H9 (cell line): ENCODE measurements at regions not wholly inside any gene's neighbourhood (a gene's known extent, or its start where the extent isn't known, plus 50 kb on each side); places are given as distances from the start of the nearest gene placed in this dataset.

ENCODE experiments used
- DNase-seq: peaks from one replicate; pipeline ENCODE4 v3.0.0-alpha.2; 2017
- H2AFZ ChIP-seq: one replicate; pipeline ENCODE4 v1.6.1; 2013; ENCODE audit warnings: mild to moderate bottlenecking, low read length, control low read depth, moderate library complexity
- H2AK5ac ChIP-seq: 2 replicates; pipeline ENCODE4 v1.6.1; 2013; ENCODE audit warnings: low read length, control low read depth, mixed read lengths; ENCODE audit not compliant: insufficient read length
- H2BK120ac ChIP-seq: one replicate; pipeline ENCODE4 v1.6.1; 2013; ENCODE audit warnings: low read depth, mild to moderate bottlenecking, low read length, control low read depth, inconsistent platforms; ENCODE audit not compliant: poor library complexity, severe bottlenecking
- H2BK12ac ChIP-seq: 2 replicates; pipeline ENCODE4 v1.6.1; 2013; ENCODE audit warnings: low read length, control low read depth, mixed read lengths, low read depth; ENCODE audit not compliant: insufficient read length
- H2BK15ac ChIP-seq: 2 replicates; pipeline ENCODE4 v1.6.1; 2013; ENCODE audit warnings: low read depth, low read length, control low read depth
- H2BK20ac ChIP-seq: one replicate; pipeline ENCODE4 v1.6.1; 2013; ENCODE audit warnings: low read depth, mild to moderate bottlenecking, low read length, control low read depth, inconsistent platforms; ENCODE audit not compliant: poor library complexity, severe bottlenecking
- H2BK5ac ChIP-seq: 2 replicates; pipeline ENCODE4 v1.6.1; 2013; ENCODE audit warnings: low read length, control low read depth, mixed read lengths; ENCODE audit not compliant: insufficient read length
- H3K14ac ChIP-seq: 2 replicates; pipeline ENCODE4 v1.6.1; 2013; ENCODE audit warnings: low read length, control low read depth; ENCODE audit not compliant: insufficient read depth
- H3K18ac ChIP-seq: 2 replicates; pipeline ENCODE4 v1.6.1; 2013; ENCODE audit warnings: low read depth, mild to moderate bottlenecking, mixed read lengths, low read length, control low read depth; ENCODE audit not compliant: insufficient read length
- H3K23ac ChIP-seq: 2 replicates; pipeline ENCODE4 v1.6.1; 2013; ENCODE audit warnings: low read length, control low read depth, mixed read lengths, low read depth; ENCODE audit not compliant: insufficient read length
- H3K23me2 ChIP-seq: 2 replicates; pipeline ENCODE4 v1.6.1; 2013; ENCODE audit warnings: low read depth, mild to moderate bottlenecking, mixed read lengths, low read length, control low read depth; ENCODE audit not compliant: insufficient read length, poor library complexity, severe bottlenecking
- H3K27ac ChIP-seq: 2 replicates; pipeline ENCODE4 v1.5.1; 2013; ENCODE audit warnings: low read length, control low read depth, mixed read lengths, low read depth; ENCODE audit not compliant: insufficient read length
- H3K27me3 ChIP-seq: 2 replicates; pipeline ENCODE4 v1.6.1; 2013; ENCODE audit warnings: low read length, control low read depth, inconsistent platforms; ENCODE audit not compliant: insufficient read depth
- H3K4ac ChIP-seq: 2 replicates; pipeline ENCODE4 v1.6.1; 2013; ENCODE audit warnings: low read depth, mild to moderate bottlenecking, control low read depth, inconsistent platforms, low read length, moderate library complexity
- H3K4me1 ChIP-seq: 2 replicates; pipeline ENCODE4 v1.6.1; 2013; ENCODE audit warnings: low read length, control low read depth, inconsistent platforms; ENCODE audit not compliant: insufficient read depth
- H3K4me2 ChIP-seq: 2 replicates; pipeline ENCODE4 v1.6.1; 2013; ENCODE audit warnings: low read length, control low read depth, mixed read lengths; ENCODE audit not compliant: insufficient read length, insufficient read depth
- H3K56ac ChIP-seq: 2 replicates; pipeline ENCODE4 v1.6.1; 2013; ENCODE audit warnings: low read depth, mild to moderate bottlenecking, mixed read lengths, low read length, control low read depth; ENCODE audit not compliant: insufficient read length
- H3K79me1 ChIP-seq: 2 replicates; pipeline ENCODE4 v1.6.1; 2013; ENCODE audit warnings: low read depth, mild to moderate bottlenecking, moderate library complexity, low read length, control low read depth, inconsistent platforms; ENCODE audit not compliant: insufficient read depth, poor library complexity, severe bottlenecking
- H3K79me2 ChIP-seq: 2 replicates; pipeline ENCODE4 v1.6.1; 2013; ENCODE audit warnings: low read length, control low read depth, inconsistent platforms; ENCODE audit not compliant: insufficient read depth
- H3K9ac ChIP-seq: 2 replicates; pipeline ENCODE4 v1.6.1; 2013; ENCODE audit warnings: low read length, control low read depth, mixed read lengths; ENCODE audit not compliant: insufficient read length; ENCODE audit errors: extremely low read depth
- H3K9me3 ChIP-seq: one replicate; pipeline ENCODE4 v1.6.1; 2013; ENCODE audit warnings: low read depth, low read length, inconsistent platforms; ENCODE audit not compliant: control insufficient read depth
- H3T11ph ChIP-seq: one replicate; pipeline ENCODE4 v1.6.1; 2013; ENCODE audit warnings: mild to moderate bottlenecking, low read length, control low read depth, inconsistent platforms
- H4K20me1 ChIP-seq: one replicate; pipeline ENCODE4 v1.6.1; 2013; ENCODE audit not compliant: control insufficient read depth, insufficient read length, insufficient read depth
- H4K5ac ChIP-seq: 2 replicates; pipeline ENCODE4 v1.6.1; 2013; ENCODE audit warnings: low read depth, mild to moderate bottlenecking, mixed read lengths, low read length, control low read depth; ENCODE audit not compliant: insufficient read length
- H4K8ac ChIP-seq: replicated peaks from 2 replicates; pipeline ENCODE4 v1.6.1; 2013; ENCODE audit warnings: low read length, control low read depth, mixed read lengths, low read depth; ENCODE audit not compliant: insufficient read length
- H4K91ac ChIP-seq: 2 replicates; pipeline ENCODE4 v1.6.1; 2013; ENCODE audit warnings: low read depth, mild to moderate bottlenecking, moderate library complexity, mixed read lengths, low read length, control low read depth; ENCODE audit not compliant: insufficient read length
- H3K27ac Mint-ChIP-seq, 3 experiments: 2 replicates in 2 of 3; 3 replicates in 1 of 3; pipeline ENCODE4 v1.8.0; 2020 to 2021; ENCODE audit warnings: mixed read lengths in 3 of 3, mild to moderate bottlenecking in 1 of 3, moderate library complexity in 1 of 3
- H3K27me3 Mint-ChIP-seq: 2 replicates; pipeline ENCODE4 v1.8.0; 2021; ENCODE audit warnings: low read depth, mild to moderate bottlenecking, moderate library complexity, mixed read lengths
- H3K36me3 Mint-ChIP-seq, 3 experiments: 2 replicates in 2 of 3; 3 replicates in 1 of 3; pipeline ENCODE4 v1.8.0; 2020 to 2021; ENCODE audit warnings: low read depth in 3 of 3, mixed read lengths in 3 of 3; ENCODE audit not compliant: insufficient read depth in 1 of 3
- H3K4me1 Mint-ChIP-seq, 2 experiments: 2 replicates each; pipeline ENCODE4 v1.8.0; 2020; ENCODE audit warnings: mixed read lengths in 2 of 2
- H3K4me3 Mint-ChIP-seq, 2 experiments: 2 replicates in 1 of 2; 3 replicates in 1 of 2; pipeline ENCODE4 v1.8.0; 2020 to 2021; ENCODE audit warnings: mild to moderate bottlenecking in 2 of 2, mixed read lengths in 2 of 2, moderate library complexity in 1 of 2
- H3K9me3 Mint-ChIP-seq, 2 experiments: 2 replicates in 1 of 2; 3 replicates in 1 of 2; pipeline ENCODE4 v1.8.0; 2020; ENCODE audit warnings: mild to moderate bottlenecking in 2 of 2, mixed read lengths in 2 of 2, moderate library complexity in 1 of 2
- WGBS: extraction: QIAGEN DNeasy Blood & Tissue Kit; methylation state at CpG from one replicate; pipeline ENCODE4 v1.1.7; 2013; ENCODE audit warnings: missing lambda C conversion rate, low lambda C conversion rate, mixed read lengths; ENCODE audit not compliant: insufficient read length; ENCODE audit errors: extremely low coverage; 5-methylcytosine and 5-hydroxymethylcytosine counted together
- TF ChIP-seq, protein P1 (sequence below): fragments of 200-600 bp; sonication (generic); conservative IDR thresholded peaks from 3 replicates; pipeline ENCODE4 v1.8.0; 2021; ENCODE audit warnings: antibody characterized with exemption, mild to moderate bottlenecking

DNA sequence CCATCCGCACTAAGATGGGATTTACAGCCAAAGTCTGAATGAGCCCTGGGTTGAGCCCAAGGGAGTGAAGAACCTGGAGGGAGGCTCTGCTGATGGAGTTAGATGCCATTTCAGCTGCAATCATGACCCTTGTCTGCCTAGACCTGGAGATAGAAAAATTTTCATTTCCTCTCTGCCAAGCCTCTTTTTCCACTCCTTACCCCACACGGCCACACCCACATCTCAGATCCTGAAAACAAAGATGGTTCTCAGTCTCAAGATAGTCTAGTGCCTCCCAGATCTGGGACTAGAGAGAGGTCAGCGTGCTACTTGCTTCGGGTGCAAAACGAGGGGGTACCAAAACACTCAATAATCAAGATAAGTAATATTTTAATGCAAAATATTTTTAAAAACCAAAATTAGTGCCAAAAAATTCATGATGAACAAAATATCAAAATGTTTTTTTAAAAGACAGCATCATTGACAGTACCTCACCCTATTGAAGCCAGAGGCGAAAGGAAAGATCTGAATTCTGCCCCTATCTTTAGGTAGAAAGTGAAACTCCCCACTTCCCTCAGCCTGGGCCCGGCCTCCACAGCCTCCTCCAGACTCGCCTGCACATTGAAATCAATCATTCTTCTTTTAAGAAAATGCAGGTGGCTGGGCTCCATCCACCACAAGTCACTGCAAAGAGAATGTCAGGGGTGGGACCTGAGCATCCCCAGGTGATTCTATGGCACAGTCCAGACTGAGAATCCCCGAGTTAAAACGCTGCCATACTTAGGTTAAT, 57.8 kb upstream of the GPR45 start:
- H3K79me1 ChIP-seq, result no peaks in the 10 kb centered on the region
- H4K8ac ChIP-seq, result no peak overlapping the region
- peak; percentile 7 for DNase-seq
- H3K27me3 Mint-ChIP-seq, result peaks cover 25% of the 10 kb centered on the region
- no peaks in the 10 kb centered on the region for H3K23me2 ChIP-seq
- no peaks in the 10 kb centered on the region for H3K79me2 ChIP-seq
- no peaks in the 10 kb centered on the region for H3K9me3 Mint-ChIP-seq
- no peak overlapping the region; a peak in 1 of 7 replicates for H3K27ac Mint-ChIP-seq
- no peak overlapping the region for H2BK12ac ChIP-seq
- no peak overlapping the region for H4K91ac ChIP-seq
- no peak overlapping the region for H3K4ac ChIP-seq
- H3K9me3 ChIP-seq, result no peaks in the 10 kb centered on the region
- no peaks in the 10 kb centered on the region for H3K36me3 Mint-ChIP-seq
- no peak overlapping the region for H3K56ac ChIP-seq
- H3K4me2 ChIP-seq, result no peak overlapping the region
- no peak overlapping the region for H3K14ac ChIP-seq
- H2BK15ac ChIP-seq, result no peak overlapping the region
- H3K23ac ChIP-seq, result no peak overlapping the region
- H3K9ac ChIP-seq, result no peak overlapping the region
- no peak overlapping the region for H2AK5ac ChIP-seq
- no peak overlapping the region for H3K18ac ChIP-seq
- no CpG with 5 or more reads among the region's 10 CpGs for WGBS
- no peak overlapping the region for H3K27ac ChIP-seq
- H4K5ac ChIP-seq, result no peak overlapping the region
- no peak overlapping the region for H2BK5ac ChIP-seq
- peaks cover 22 to 31% of the 10 kb centered on the region in 2 experiments for H3K4me1 Mint-ChIP-seq
- H2AFZ ChIP-seq, result no peak overlapping the region
- TF ChIP-seq, protein P1, sequence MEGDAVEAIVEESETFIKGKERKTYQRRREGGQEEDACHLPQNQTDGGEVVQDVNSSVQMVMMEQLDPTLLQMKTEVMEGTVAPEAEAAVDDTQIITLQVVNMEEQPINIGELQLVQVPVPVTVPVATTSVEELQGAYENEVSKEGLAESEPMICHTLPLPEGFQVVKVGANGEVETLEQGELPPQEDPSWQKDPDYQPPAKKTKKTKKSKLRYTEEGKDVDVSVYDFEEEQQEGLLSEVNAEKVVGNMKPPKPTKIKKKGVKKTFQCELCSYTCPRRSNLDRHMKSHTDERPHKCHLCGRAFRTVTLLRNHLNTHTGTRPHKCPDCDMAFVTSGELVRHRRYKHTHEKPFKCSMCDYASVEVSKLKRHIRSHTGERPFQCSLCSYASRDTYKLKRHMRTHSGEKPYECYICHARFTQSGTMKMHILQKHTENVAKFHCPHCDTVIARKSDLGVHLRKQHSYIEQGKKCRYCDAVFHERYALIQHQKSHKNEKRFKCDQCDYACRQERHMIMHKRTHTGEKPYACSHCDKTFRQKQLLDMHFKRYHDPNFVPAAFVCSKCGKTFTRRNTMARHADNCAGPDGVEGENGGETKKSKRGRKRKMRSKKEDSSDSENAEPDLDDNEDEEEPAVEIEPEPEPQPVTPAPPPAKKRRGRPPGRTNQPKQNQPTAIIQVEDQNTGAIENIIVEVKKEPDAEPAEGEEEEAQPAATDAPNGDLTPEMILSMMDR, result no peak
- no peaks in the 10 kb centered on the region for H3K27me3 ChIP-seq
- H3T11ph ChIP-seq, result no peak overlapping the region
- no peak overlapping the region for H2BK20ac ChIP-seq
- H4K20me1 ChIP-seq, result no peaks in the 10 kb centered on the region
- no peak overlapping the region for H3K4me3 Mint-ChIP-seq
- no peak overlapping the region for H2BK120ac ChIP-seq
- no peaks in the 10 kb centered on the region for H3K4me1 ChIP-seq
